ENCODE measurements at regions not wholly inside any gene's neighbourhood (a gene's known extent, or its start where the extent isn't known, plus 50 kb on each side); places are given as distances from the start of the nearest gene placed in this dataset.
"Not testable (repeated sequence)": the region's sequence is repeated elsewhere in the genome, so short reads cannot be mapped to it uniquely, and the experiment has no call there.

- Histone ChIP-seq H4K20me1 (ENCODE audit: low read depth, low read length) (no peaks in the 10 kb centered on the region), H3K27me3 (ENCODE audit: low read length) (no peaks in the 10 kb centered on the region), H3K79me2 (ENCODE audit: insufficient read depth, low read length) (no peaks in the 10 kb centered on the region), H3K9me3 (ENCODE audit: insufficient read depth, low read length) (no peaks in the 10 kb centered on the region), H3K9ac (ENCODE audit: low read length) (no peak overlapping the region), H3K27ac (ENCODE audit: low read depth, low read length) (no peak overlapping the region), H3K4me2 (ENCODE audit: low read depth, low read length, poor library complexity, severe bottlenecking) (no peak overlapping the region), H2AFZ (ENCODE audit: low read depth, low read length, severe bottlenecking) (no peak overlapping the region), H3F3A (ENCODE audit: insufficient read depth) (no peaks in the 10 kb centered on the region), H3K36me3 (ENCODE audit: low read length) (no peaks in the 10 kb centered on the region), H3K9me2 (replicated peaks; ENCODE audit: insufficient read depth, low read length) (no peaks in the 10 kb centered on the region), H3K4me3 (ENCODE audit: insufficient read depth, low read length, poor library complexity, severe bottlenecking) (no peak overlapping the region)
- no peak for TF ChIP-seq CTCF (IDR thresholded peaks at IDR 0.05; ENCODE audit: insufficient read depth, low read length, poor library complexity, severe bottlenecking)
These were observed 141.5 kb upstream of the NRG3 start for GRCh38 chr10:81733542-81733941.

- H3K9me2 ChIP-seq (replicated peaks; ENCODE audit: insufficient read depth, low read length); H2AFZ ChIP-seq (ENCODE audit: low read depth, low read length, severe bottlenecking); H3K27ac ChIP-seq (ENCODE audit: low read depth, low read length); H3K4me3 ChIP-seq (ENCODE audit: insufficient read depth, low read length, poor library complexity, severe bottlenecking); H3K9ac ChIP-seq (ENCODE audit: low read length); H3F3A ChIP-seq (ENCODE audit: insufficient read depth); H3K79me2 ChIP-seq (ENCODE audit: insufficient read depth, low read length); H3K9me3 ChIP-seq (ENCODE audit: insufficient read depth, low read length); H4K20me1 ChIP-seq (ENCODE audit: low read depth, low read length); H3K36me3 ChIP-seq (ENCODE audit: low read length); H3K27me3 ChIP-seq (ENCODE audit: low read length); H3K4me2 ChIP-seq (ENCODE audit: low read depth, low read length, poor library complexity, severe bottlenecking): not testable (repeated sequence)
These were observed 139.8 kb upstream of the NRG3 start for GRCh38 chr10:81735167-81735566.

GRCh38 chr10:81759111-81759510 is 115.9 kb upstream of the NRG3 start:
- H4K20me1 ChIP-seq (ENCODE audit: low read depth, low read length), result no peaks in the 10 kb centered on the region
- no peak overlapping the region for H3K27ac ChIP-seq (ENCODE audit: low read depth, low read length)
- no peak overlapping the region for H3K4me3 ChIP-seq (ENCODE audit: insufficient read depth, low read length, poor library complexity, severe bottlenecking)
- no peaks in the 10 kb centered on the region for H3K79me2 ChIP-seq (ENCODE audit: insufficient read depth, low read length)
- H3F3A ChIP-seq (ENCODE audit: insufficient read depth), result no peaks in the 10 kb centered on the region
- no peak overlapping the region for H3K4me2 ChIP-seq (ENCODE audit: low read depth, low read length, poor library complexity, severe bottlenecking)
- no peak overlapping the region for H3K9ac ChIP-seq (ENCODE audit: low read length)
- H2AFZ ChIP-seq (ENCODE audit: low read depth, low read length, severe bottlenecking), result no peak overlapping the region
- H3K9me3 ChIP-seq (ENCODE audit: insufficient read depth, low read length), result no peaks in the 10 kb centered on the region
- no peaks in the 10 kb centered on the region for H3K9me2 ChIP-seq (replicated peaks; ENCODE audit: insufficient read depth, low read length)
- no peaks in the 10 kb centered on the region for H3K27me3 ChIP-seq (ENCODE audit: low read length)
- H3K36me3 ChIP-seq (ENCODE audit: low read length), result no peaks in the 10 kb centered on the region
- TF ChIP-seq EZH2phosphoT487 (conservative IDR thresholded peaks at IDR 0.05; ENCODE audit: low read length), result no peak
- TF ChIP-seq CTCF (IDR thresholded peaks at IDR 0.05; ENCODE audit: insufficient read depth, low read length, poor library complexity, severe bottlenecking), result no peak

GRCh38 chr10:81784111-81784597 is 90.8 kb upstream of the NRG3 start:
- H3K9me3 ChIP-seq (ENCODE audit: insufficient read depth, low read length), result no peaks in the 10 kb centered on the region
- H3K9ac ChIP-seq (ENCODE audit: low read length), result no peak overlapping the region
- H3K36me3 ChIP-seq (ENCODE audit: low read length), result no peaks in the 10 kb centered on the region
- no peaks in the 10 kb centered on the region for H3F3A ChIP-seq (ENCODE audit: insufficient read depth)
- H2AFZ ChIP-seq (ENCODE audit: low read depth, low read length, severe bottlenecking), result no peak overlapping the region
- no peak overlapping the region for H3K4me3 ChIP-seq (ENCODE audit: insufficient read depth, low read length, poor library complexity, severe bottlenecking)
- H3K4me2 ChIP-seq (ENCODE audit: low read depth, low read length, poor library complexity, severe bottlenecking), result no peak overlapping the region
- no peaks in the 10 kb centered on the region for H3K27me3 ChIP-seq (ENCODE audit: low read length)
- H3K9me2 ChIP-seq (replicated peaks; ENCODE audit: insufficient read depth, low read length), result no peaks in the 10 kb centered on the region
- TF ChIP-seq CTCF (IDR thresholded peaks at IDR 0.05; ENCODE audit: insufficient read depth, low read length, poor library complexity, severe bottlenecking) (no peak), EZH2phosphoT487 (conservative IDR thresholded peaks at IDR 0.05; ENCODE audit: low read length) (no peak)
- H4K20me1 ChIP-seq (ENCODE audit: low read depth, low read length), result no peaks in the 10 kb centered on the region
- H3K79me2 ChIP-seq (ENCODE audit: insufficient read depth, low read length), result no peaks in the 10 kb centered on the region
- no peak overlapping the region for H3K27ac ChIP-seq (ENCODE audit: low read depth, low read length)

All from SU-DHL-6 (cell line).